Ishikawa (cell line): ENCODE measurements at regions not wholly inside any gene's neighbourhood (a gene's known extent, or its start where the extent isn't known, plus 50 kb on each side); places are given as distances from the start of the nearest gene placed in this dataset.

Experiments
- CEBPB ChIP-seq: IDR thresholded peaks from 2 replicates; pipeline ENCODE4 v1.6.1; 2012
- EGR1 ChIP-seq: IDR thresholded peaks from 2 replicates; pipeline ENCODE4 v1.6.1; 2012
- EP300 ChIP-seq: IDR thresholded peaks from 2 replicates; pipeline ENCODE4 v1.6.1; 2012; ENCODE audit warnings: borderline replicate concordance
- TAF1 ChIP-seq: IDR thresholded peaks from 2 replicates; pipeline ENCODE4 v1.6.1; 2012; ENCODE audit warnings: low read depth, mild to moderate bottlenecking
- TEAD4 ChIP-seq: IDR thresholded peaks from 2 replicates; pipeline ENCODE4 v1.6.1; 2012
- USF1 ChIP-seq: IDR thresholded peaks from 2 replicates; pipeline ENCODE4 v1.6.1; 2012
- YY1 ChIP-seq: IDR thresholded peaks from 2 replicates; pipeline ENCODE4 v1.6.1; 2012; ENCODE audit warnings: low read depth
- TF ChIP-seq, protein P1 (sequence below): IDR thresholded peaks from 2 replicates; pipeline ENCODE4 v1.6.1; 2012; ENCODE audit warnings: low read depth, mild to moderate bottlenecking
- TF ChIP-seq, protein P2 (sequence below): IDR thresholded peaks from 2 replicates; pipeline ENCODE4 v1.6.1; 2012

DNA sequence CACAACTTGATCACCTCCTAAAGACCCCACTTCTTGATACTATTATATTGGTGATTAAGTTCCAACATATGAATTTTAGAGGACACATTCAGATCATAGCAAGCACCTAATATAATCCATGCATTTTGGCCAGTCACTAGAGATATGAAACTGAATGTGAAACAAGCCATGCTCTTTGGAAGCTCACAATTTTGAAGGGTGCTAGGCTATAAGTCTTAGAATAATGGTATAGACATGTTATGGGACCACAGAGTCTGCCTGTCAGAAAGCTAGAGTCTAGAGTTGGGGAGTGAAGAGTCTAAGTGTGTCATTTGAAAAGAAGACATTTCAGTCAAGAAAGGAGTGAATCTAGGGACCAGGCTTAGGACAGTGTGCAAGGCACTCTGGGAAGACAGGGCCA, 186.4 kb upstream of the SLC24A5 start:
- TF ChIP-seq USF1 = no peak
- TF ChIP-seq, protein P1, sequence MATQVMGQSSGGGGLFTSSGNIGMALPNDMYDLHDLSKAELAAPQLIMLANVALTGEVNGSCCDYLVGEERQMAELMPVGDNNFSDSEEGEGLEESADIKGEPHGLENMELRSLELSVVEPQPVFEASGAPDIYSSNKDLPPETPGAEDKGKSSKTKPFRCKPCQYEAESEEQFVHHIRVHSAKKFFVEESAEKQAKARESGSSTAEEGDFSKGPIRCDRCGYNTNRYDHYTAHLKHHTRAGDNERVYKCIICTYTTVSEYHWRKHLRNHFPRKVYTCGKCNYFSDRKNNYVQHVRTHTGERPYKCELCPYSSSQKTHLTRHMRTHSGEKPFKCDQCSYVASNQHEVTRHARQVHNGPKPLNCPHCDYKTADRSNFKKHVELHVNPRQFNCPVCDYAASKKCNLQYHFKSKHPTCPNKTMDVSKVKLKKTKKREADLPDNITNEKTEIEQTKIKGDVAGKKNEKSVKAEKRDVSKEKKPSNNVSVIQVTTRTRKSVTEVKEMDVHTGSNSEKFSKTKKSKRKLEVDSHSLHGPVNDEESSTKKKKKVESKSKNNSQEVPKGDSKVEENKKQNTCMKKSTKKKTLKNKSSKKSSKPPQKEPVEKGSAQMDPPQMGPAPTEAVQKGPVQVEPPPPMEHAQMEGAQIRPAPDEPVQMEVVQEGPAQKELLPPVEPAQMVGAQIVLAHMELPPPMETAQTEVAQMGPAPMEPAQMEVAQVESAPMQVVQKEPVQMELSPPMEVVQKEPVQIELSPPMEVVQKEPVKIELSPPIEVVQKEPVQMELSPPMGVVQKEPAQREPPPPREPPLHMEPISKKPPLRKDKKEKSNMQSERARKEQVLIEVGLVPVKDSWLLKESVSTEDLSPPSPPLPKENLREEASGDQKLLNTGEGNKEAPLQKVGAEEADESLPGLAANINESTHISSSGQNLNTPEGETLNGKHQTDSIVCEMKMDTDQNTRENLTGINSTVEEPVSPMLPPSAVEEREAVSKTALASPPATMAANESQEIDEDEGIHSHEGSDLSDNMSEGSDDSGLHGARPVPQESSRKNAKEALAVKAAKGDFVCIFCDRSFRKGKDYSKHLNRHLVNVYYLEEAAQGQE = no peak
- TF ChIP-seq CEBPB = no peak
- TF ChIP-seq EP300 = no peak
- TF ChIP-seq, protein P2, sequence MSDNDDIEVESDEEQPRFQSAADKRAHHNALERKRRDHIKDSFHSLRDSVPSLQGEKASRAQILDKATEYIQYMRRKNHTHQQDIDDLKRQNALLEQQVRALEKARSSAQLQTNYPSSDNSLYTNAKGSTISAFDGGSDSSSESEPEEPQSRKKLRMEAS = no peak
- no peak for TF ChIP-seq YY1
- TF ChIP-seq EGR1 = no peak
- TF ChIP-seq TAF1 = no peak
- no peak for TF ChIP-seq TEAD4
